ENCODE measurements at regions not wholly inside any gene's neighbourhood (a gene's known extent, or its start where the extent isn't known, plus 50 kb on each side); places are given as distances from the start of the nearest gene placed in this dataset.

DNA sequence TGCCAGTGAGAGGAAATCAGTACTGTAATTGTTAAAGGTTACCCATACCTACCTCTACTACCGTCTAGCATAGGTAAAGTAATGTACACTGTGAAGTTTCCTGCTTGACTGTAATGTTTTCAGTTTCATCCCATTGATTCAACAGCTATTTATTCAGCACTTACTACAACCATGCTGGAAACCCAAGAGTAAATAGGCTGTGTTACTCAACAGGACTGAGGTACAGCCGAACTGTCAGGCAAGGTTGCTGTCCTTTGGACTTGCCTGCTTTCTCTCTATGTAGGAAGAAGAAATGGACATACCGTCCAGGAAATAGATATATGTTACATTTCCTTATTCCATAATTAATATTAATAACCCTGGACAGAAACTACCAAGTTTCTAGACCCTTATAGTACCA lies 265.5 kb downstream of the NR2F2 start:
- Histone ChIP-seq H3K4me2 (ENCODE audit: insufficient read depth, low read length) (no peak overlapping the region), H3K4me1 (replicated peaks in 1 of 2; ENCODE audit: control insufficient read depth in 2 of 2, insufficient read depth in 2 of 2, low read length in 2 of 2) (no peaks in the 10 kb centered on the region), H2AFZ (ENCODE audit: low read depth, low read length) (no peak overlapping the region), H3K27ac (ENCODE audit: extremely low read depth, low read depth, low read length) (no peak overlapping the region), H3K79me2 (ENCODE audit: control insufficient read depth, insufficient read depth, low read length) (no peaks in the 10 kb centered on the region), H3K36me3 (ENCODE audit: control insufficient read depth, insufficient read depth, low read length) (no peaks in the 10 kb centered on the region), H4K20me1 (replicated peaks; ENCODE audit: control insufficient read depth, insufficient read depth, low read length) (no peaks in the 10 kb centered on the region), H3K4me3 (no peak overlapping the region), H3K9me1 (ENCODE audit: control insufficient read depth, insufficient read depth, low read length) (no peaks in the 10 kb centered on the region), H3K9ac (ENCODE audit: insufficient read depth in 1 of 2, low read depth in 2 of 2, low read length in 2 of 2) (no peak overlapping the region), H3K27me3 (ENCODE audit: control insufficient read depth in 2 of 2, insufficient read depth in 2 of 2, low read length in 2 of 2) (peaks cover 2% of the 10 kb centered on the region in 2 experiments; a peak in 1 of 5 replicates), H3K9me3 (replicated peaks; ENCODE audit: control insufficient read depth, insufficient read depth, low read depth, low read length) (no peaks in the 10 kb centered on the region)
- TF ChIP-seq STAG1 (CRISPR knock-in tag; IDR thresholded peaks at IDR 0.05; ENCODE audit: borderline replicate concordance) (no peak), ZEB2 (IDR thresholded peaks at IDR 0.05) (no peak)
- TF ChIP-seq, protein P1, sequence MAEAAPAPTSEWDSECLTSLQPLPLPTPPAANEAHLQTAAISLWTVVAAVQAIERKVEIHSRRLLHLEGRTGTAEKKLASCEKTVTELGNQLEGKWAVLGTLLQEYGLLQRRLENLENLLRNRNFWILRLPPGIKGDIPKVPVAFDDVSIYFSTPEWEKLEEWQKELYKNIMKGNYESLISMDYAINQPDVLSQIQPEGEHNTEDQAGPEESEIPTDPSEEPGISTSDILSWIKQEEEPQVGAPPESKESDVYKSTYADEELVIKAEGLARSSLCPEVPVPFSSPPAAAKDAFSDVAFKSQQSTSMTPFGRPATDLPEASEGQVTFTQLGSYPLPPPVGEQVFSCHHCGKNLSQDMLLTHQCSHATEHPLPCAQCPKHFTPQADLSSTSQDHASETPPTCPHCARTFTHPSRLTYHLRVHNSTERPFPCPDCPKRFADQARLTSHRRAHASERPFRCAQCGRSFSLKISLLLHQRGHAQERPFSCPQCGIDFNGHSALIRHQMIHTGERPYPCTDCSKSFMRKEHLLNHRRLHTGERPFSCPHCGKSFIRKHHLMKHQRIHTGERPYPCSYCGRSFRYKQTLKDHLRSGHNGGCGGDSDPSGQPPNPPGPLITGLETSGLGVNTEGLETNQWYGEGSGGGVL (CRISPR knock-in tag; IDR thresholded peaks at IDR 0.05), result no peak
- TF ChIP-seq, protein P2, sequence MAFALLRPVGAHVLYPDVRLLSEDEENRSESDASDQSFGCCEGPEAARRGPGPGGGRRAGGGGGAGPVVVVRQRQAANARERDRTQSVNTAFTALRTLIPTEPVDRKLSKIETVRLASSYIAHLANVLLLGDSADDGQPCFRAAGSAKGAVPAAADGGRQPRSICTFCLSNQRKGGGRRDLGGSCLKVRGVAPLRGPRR (CRISPR knock-in tag; IDR thresholded peaks at IDR 0.05), result no peak
- TF ChIP-seq, protein P3, sequence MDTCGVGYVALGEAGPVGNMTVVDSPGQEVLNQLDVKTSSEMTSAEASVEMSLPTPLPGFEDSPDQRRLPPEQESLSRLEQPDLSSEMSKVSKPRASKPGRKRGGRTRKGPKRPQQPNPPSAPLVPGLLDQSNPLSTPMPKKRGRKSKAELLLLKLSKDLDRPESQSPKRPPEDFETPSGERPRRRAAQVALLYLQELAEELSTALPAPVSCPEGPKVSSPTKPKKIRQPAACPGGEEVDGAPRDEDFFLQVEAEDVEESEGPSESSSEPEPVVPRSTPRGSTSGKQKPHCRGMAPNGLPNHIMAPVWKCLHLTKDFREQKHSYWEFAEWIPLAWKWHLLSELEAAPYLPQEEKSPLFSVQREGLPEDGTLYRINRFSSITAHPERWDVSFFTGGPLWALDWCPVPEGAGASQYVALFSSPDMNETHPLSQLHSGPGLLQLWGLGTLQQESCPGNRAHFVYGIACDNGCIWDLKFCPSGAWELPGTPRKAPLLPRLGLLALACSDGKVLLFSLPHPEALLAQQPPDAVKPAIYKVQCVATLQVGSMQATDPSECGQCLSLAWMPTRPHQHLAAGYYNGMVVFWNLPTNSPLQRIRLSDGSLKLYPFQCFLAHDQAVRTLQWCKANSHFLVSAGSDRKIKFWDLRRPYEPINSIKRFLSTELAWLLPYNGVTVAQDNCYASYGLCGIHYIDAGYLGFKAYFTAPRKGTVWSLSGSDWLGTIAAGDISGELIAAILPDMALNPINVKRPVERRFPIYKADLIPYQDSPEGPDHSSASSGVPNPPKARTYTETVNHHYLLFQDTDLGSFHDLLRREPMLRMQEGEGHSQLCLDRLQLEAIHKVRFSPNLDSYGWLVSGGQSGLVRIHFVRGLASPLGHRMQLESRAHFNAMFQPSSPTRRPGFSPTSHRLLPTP (IDR thresholded peaks at IDR 0.05; ENCODE audit: borderline replicate concordance, extremely low read depth, insufficient read length), result no peak
- POLR2A ChIA-PET, result no interaction called here
- DNase-seq (ENCODE audit: extremely low read depth in 1 of 4, low spot score in 3 of 4) (no peak), FAIRE-seq (no peak), ATAC-seq (no peak)
- intact Hi-C loops (cut with micrococcal nuclease), result no loop called here
- BruUV-seq (replicated peaks), result no TSS peak
- CTCF ChIA-PET (ENCODE audit: low intra/inter-chr PET ratio), result no interaction called here
- WGBS (ENCODE audit: insufficient coverage, low coverage, missing lambda C conversion rate), result 0% methylated on average over 3 of the region's 3 CpGs
- in situ Hi-C loops (cut with MboI), result no loop called here

Data from K562 (cell line).